DOHH2 (cell line): ENCODE measurements at regions not wholly inside any gene's neighbourhood (a gene's known extent, or its start where the extent isn't known, plus 50 kb on each side); places are given as distances from the start of the nearest gene placed in this dataset.

Experiments used
- H3F3A ChIP-seq: fragments of 200-600 bp; sonication (generic), shearing (Covaris generic); 2 replicates; pipeline ENCODE4 v1.6.0; 2016; ENCODE audit warnings: antibody characterized with exemption, mild to moderate bottlenecking; ENCODE audit not compliant: control insufficient read depth, insufficient read depth
- H3K27ac ChIP-seq: fragments of 200-600 bp; sonication (generic); 2 replicates; pipeline ENCODE4 v1.5.1; 2014; ENCODE audit warnings: low read depth, mild to moderate bottlenecking, low read length, moderate library complexity
- H3K27me3 ChIP-seq: fragments of 200-600 bp; sonication (generic); 2 replicates; pipeline ENCODE4 v1.6.1; 2014; ENCODE audit warnings: mild to moderate bottlenecking, low read length, mixed read lengths; ENCODE audit not compliant: control insufficient read depth
- H3K36me3 ChIP-seq: fragments of 200-600 bp; sonication (generic); 2 replicates; pipeline ENCODE4 v1.6.1; 2014; ENCODE audit warnings: mild to moderate bottlenecking, low read length, moderate library complexity, mixed read lengths; ENCODE audit not compliant: control insufficient read depth
- H3K4me1 ChIP-seq: fragments of 200-600 bp; sonication (generic); 2 replicates; pipeline ENCODE4 v1.6.1; 2014; ENCODE audit warnings: mild to moderate bottlenecking, low read length, mixed read lengths; ENCODE audit not compliant: control insufficient read depth
- H3K4me2 ChIP-seq: fragments of 200-600 bp; sonication (generic); 2 replicates; pipeline ENCODE4 v1.6.0; 2014; ENCODE audit warnings: mild to moderate bottlenecking, low read length, moderate library complexity
- H3K4me3 ChIP-seq: fragments of 200-600 bp; sonication (generic); 2 replicates; pipeline ENCODE4 v1.5.1; 2014; ENCODE audit warnings: mild to moderate bottlenecking, low read length, mixed read lengths
- H3K79me2 ChIP-seq: fragments of 200-600 bp; sonication (generic); 2 replicates; pipeline ENCODE4 v1.6.1; 2014; ENCODE audit warnings: mild to moderate bottlenecking, low read length, mixed read lengths; ENCODE audit not compliant: control insufficient read depth
- H3K9me2 ChIP-seq: fragments of 200-600 bp; sonication (generic); replicated peaks from 2 replicates; pipeline ENCODE4 v1.6.1; 2014; ENCODE audit warnings: mild to moderate bottlenecking, low read length, mixed read lengths; ENCODE audit not compliant: control insufficient read depth
- H3K9me3 ChIP-seq: fragments of 200-600 bp; sonication (generic); 2 replicates; pipeline ENCODE4 v1.6.1; 2014; ENCODE audit warnings: antibody characterized with exemption, low read length, mixed read lengths; ENCODE audit not compliant: control insufficient read depth, insufficient read depth
- H4K20me1 ChIP-seq: fragments of 200-600 bp; sonication (generic); 2 replicates; pipeline ENCODE4 v1.6.0; 2014; ENCODE audit warnings: low read depth, mild to moderate bottlenecking, antibody characterized with exemption, low read length, moderate library complexity; ENCODE audit not compliant: control insufficient read depth, insufficient read depth
- EZH2phosphoT487 ChIP-seq: fragments of 200-600 bp; sonication (generic); IDR thresholded peaks from 2 replicates; pipeline ENCODE4 v1.6.1; 2017; ENCODE audit warnings: borderline replicate concordance, mild to moderate bottlenecking, antibody characterized with exemption, low read length, moderate library complexity, mixed read lengths
- TF ChIP-seq, protein P1 (sequence below): fragments of 200-600 bp; sonication (generic); IDR thresholded peaks from one replicate; pipeline ENCODE4 v1.5.1; 2014; ENCODE audit warnings: antibody characterized with exemption, mild to moderate bottlenecking, low read depth, low read length; ENCODE audit not compliant: poor library complexity, severe bottlenecking

DNA sequence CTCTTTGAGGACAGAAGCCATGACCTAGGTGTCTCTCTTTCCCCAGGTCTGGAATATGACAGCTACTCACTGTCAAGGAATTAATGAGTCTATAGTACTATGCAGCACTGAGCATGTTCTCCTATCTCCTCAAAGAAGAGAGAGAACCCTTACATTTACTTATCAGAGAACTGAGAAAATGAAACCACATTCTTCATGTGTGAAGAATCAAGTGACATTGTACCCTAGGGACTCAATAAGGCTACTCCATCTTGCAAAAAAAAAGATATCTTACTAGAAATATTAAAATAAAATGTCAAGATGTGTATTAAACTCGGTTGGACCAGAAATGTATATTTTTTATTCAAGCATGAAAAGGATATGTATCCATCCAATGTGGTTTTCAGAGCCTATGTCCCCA, 133.2 kb upstream of the COL8A1 start:
- Histone ChIP-seq H3F3A (no peaks in the 10 kb centered on the region), H3K4me1 (no peaks in the 10 kb centered on the region), H3K36me3 (no peaks in the 10 kb centered on the region), H3K27me3 (no peaks in the 10 kb centered on the region), H3K4me3 (no peak overlapping the region), H4K20me1 (no peaks in the 10 kb centered on the region), H3K79me2 (no peaks in the 10 kb centered on the region), H3K4me2 (no peak overlapping the region), H3K9me3 (no peaks in the 10 kb centered on the region), H3K27ac (no peak overlapping the region), H3K9me2 (no peaks in the 10 kb centered on the region)
- TF ChIP-seq EZH2phosphoT487, result no peak
- TF ChIP-seq, protein P1, sequence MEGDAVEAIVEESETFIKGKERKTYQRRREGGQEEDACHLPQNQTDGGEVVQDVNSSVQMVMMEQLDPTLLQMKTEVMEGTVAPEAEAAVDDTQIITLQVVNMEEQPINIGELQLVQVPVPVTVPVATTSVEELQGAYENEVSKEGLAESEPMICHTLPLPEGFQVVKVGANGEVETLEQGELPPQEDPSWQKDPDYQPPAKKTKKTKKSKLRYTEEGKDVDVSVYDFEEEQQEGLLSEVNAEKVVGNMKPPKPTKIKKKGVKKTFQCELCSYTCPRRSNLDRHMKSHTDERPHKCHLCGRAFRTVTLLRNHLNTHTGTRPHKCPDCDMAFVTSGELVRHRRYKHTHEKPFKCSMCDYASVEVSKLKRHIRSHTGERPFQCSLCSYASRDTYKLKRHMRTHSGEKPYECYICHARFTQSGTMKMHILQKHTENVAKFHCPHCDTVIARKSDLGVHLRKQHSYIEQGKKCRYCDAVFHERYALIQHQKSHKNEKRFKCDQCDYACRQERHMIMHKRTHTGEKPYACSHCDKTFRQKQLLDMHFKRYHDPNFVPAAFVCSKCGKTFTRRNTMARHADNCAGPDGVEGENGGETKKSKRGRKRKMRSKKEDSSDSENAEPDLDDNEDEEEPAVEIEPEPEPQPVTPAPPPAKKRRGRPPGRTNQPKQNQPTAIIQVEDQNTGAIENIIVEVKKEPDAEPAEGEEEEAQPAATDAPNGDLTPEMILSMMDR, result no peak

DNA sequence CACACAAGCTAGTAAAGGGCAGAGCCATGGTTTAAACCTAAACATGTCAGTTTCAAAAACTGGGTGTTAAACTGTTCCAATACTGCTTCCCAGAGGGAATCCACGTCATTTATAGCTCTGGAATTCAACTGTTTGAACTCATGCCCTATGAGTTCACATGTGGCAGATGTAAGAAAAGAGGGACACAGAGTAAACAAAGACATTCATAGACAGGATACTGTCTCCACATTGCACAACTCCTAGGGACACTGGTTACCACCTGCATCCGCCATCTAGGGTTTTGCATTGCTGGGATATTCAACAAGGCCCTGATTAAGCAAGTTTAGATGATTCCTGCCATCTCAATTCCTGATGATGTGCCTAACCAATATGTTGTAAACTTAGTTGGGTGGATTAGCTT, 134.1 kb upstream of the COL8A1 start:
- TF ChIP-seq, protein P1, result no peak
- no peak for TF ChIP-seq EZH2phosphoT487
- H3K4me1 ChIP-seq, result no peaks in the 10 kb centered on the region
- no peaks in the 10 kb centered on the region for H3K9me2 ChIP-seq
- no peaks in the 10 kb centered on the region for H3K36me3 ChIP-seq
- no peaks in the 10 kb centered on the region for H3K27me3 ChIP-seq
- H3K9me3 ChIP-seq, result no peaks in the 10 kb centered on the region
- no peak overlapping the region for H3K4me2 ChIP-seq
- no peaks in the 10 kb centered on the region for H3F3A ChIP-seq
- no peaks in the 10 kb centered on the region for H3K79me2 ChIP-seq
- H4K20me1 ChIP-seq, result no peaks in the 10 kb centered on the region
- H3K27ac ChIP-seq, result no peak overlapping the region
- no peak overlapping the region for H3K4me3 ChIP-seq

DNA sequence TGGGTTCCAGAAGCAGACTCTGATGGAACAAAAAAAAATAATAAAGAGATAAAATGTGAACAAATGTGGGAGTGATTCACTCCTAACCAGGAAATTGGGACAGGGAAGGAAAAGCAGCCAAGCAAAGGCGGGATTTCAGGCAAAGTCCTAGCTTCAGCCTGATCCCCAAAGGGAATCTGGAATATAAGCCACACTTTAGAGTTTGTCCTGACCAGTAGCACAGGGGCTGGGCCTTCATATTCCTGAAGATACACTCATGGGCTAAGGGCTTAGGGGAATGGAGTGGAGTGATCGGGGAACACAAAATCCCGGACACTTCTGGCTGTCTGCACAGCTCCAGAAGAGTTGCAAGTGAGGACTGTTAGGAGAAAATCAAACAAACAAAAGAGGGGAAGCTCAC, 135.0 kb upstream of the COL8A1 start:
- Histone ChIP-seq H3K4me3 (no peak overlapping the region), H4K20me1 (no peaks in the 10 kb centered on the region), H3K9me3 (no peaks in the 10 kb centered on the region), H3K9me2 (no peaks in the 10 kb centered on the region), H3K36me3 (no peaks in the 10 kb centered on the region), H3K4me1 (no peaks in the 10 kb centered on the region), H3F3A (no peaks in the 10 kb centered on the region), H3K4me2 (no peak overlapping the region), H3K27me3 (no peaks in the 10 kb centered on the region), H3K79me2 (no peaks in the 10 kb centered on the region), H3K27ac (no peak overlapping the region)
- no peak for TF ChIP-seq EZH2phosphoT487
- TF ChIP-seq, protein P1, result no peak

DNA sequence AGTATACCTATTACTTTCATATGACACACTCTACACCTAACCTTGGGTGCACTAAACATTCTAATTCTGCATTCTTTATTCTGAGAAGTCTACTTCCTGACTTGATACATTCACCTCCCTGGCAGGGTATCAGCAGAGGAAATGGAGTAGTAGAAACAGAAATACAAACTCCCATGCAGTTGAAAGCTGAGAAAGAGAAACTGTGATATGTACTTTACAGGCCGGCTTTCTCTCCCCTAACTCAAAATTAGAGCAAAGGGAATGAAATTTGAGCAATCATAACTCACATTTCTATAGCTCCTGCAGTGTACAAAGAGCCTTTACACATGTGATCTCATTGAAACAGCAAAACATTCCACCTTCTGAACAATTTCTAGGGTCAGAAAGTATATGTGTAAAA, 135.5 kb upstream of the COL8A1 start:
- Histone ChIP-seq H4K20me1 (no peaks in the 10 kb centered on the region), H3K4me3 (no peak overlapping the region), H3K9me2 (no peaks in the 10 kb centered on the region), H3K79me2 (no peaks in the 10 kb centered on the region), H3K4me1 (no peaks in the 10 kb centered on the region), H3K36me3 (no peaks in the 10 kb centered on the region), H3F3A (no peaks in the 10 kb centered on the region), H3K9me3 (no peaks in the 10 kb centered on the region), H3K4me2 (no peak overlapping the region), H3K27ac (no peak overlapping the region), H3K27me3 (no peaks in the 10 kb centered on the region)
- TF ChIP-seq EZH2phosphoT487, result no peak
- TF ChIP-seq, protein P1, result no peak
